EL (cell line): ENCODE measurements at regions not wholly inside any gene's neighbourhood (a gene's known extent, or its start where the extent isn't known, plus 50 kb on each side); places are given as distances from the start of the nearest gene placed in this dataset.

Experiments used
- DNase-seq: peaks from one replicate; pipeline ENCODE4 v3.0.0-alpha.2; 2016

- DNase-seq: no peak
Measured at GRCh38 chr1:23614032-23614660, 54.8 kb upstream of the ID3 start.

- no peak for DNase-seq
Measured at GRCh38 chr1:23613191-23614031, 54.1 kb upstream of the ID3 start.

DNA sequence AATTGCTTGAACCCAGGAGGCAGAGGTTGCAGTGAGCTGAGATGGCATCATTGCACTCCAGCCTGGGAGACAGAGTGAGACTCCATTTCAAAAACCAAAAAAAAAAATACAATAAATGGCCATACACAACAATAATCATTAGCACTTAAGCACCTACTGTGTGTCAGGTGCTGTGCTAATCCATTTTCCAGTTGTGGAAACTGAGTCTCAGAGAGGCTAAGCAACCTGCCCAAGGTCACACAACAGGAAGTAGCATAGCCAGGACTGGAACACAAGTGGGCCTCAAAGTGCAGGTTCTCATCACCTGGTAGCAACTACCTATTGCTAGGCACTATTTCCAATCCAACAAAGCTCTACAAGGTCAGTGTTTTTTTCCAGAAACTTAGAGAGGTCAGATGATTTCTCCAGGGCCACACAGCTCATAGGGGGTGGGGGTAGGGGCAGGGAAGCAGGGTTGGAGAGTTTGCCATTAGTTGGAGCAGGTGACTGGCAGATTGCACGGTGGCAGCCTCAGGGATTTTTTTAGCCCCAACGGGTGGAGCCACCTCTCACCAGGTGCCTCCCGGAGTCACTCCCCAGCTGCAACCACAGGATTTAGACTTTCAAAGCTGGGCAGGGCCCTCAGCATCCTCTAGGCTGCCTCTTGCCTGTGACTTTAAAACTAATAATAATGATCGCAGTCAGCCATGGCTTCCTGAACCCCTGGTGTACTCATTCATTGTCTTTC lies 52.5 kb upstream of the ID3 start:
- no peak for DNase-seq

DNA sequence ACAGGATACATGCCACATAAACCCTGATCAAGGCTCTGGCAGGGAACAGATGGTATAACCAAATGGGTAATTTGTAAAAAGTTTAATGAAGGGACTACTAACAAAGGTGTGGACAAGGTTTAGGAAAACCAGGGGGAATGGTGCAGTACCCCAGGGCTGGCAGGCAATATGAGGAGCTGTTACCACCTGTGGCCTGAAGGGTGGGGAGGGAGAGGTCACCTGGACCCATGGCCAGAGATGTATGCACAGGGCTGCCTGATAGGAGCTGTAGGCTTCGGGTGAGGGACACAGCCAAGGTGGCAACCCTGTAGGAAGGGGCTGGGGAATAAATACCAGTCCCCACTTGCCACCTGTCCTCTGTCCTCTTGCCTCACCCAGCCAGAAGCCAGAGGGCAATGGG lies 51.4 kb upstream of the ID3 start:
- no peak for DNase-seq

- no peak for DNase-seq
Measured at GRCh38 chr1:23609971-23610370, 50.7 kb upstream of the ID3 start.
